ENCODE measurements at regions not wholly inside any gene's neighbourhood (a gene's known extent, or its start where the extent isn't known, plus 50 kb on each side); places are given as distances from the start of the nearest gene placed in this dataset.

- Histone ChIP-seq H3K27ac (no peak overlapping the region), H3K4me1 (peaks cover 3 to 12% of the 10 kb centered on the region in 2 donors), H3K9me3 (no peaks in the 10 kb centered on the region), H3K4me3 (no peak overlapping the region), H3K27me3 (no peaks in the 10 kb centered on the region), H3K36me3 (no peaks in the 10 kb centered on the region)
- TF ChIP-seq CTCF (IDR thresholded peaks at IDR 0.05): no peak
- intact Hi-C loops (cut with DNase I): no loop called here
- DNase-seq (no peak), ATAC-seq (no peak)
These were observed 348.7 kb downstream of the ETS1 start for GRCh38 chr11:128238521-128239265.

- Histone ChIP-seq H3K9me3 (no peaks in the 10 kb centered on the region), H3K27ac (no peak overlapping the region), H3K27me3 (no peaks in the 10 kb centered on the region), H3K36me3 (no peaks in the 10 kb centered on the region), H3K4me1 (peaks cover 3 to 12% of the 10 kb centered on the region in 2 donors), H3K4me3 (no peak overlapping the region)
- ATAC-seq (no peak), DNase-seq (peak in 1 of 4 donors; percentile 67)
- intact Hi-C loops (cut with DNase I): no loop called here
- TF ChIP-seq CTCF (IDR thresholded peaks at IDR 0.05): no peak
These were observed 350.6 kb downstream of the ETS1 start for GRCh38 chr11:128236506-128237498.

- DNase-seq (no peak), ATAC-seq (peak; percentile 58)
- Histone ChIP-seq H3K36me3 (no peaks in the 10 kb centered on the region), H3K27me3 (no peaks in the 10 kb centered on the region), H3K27ac (peak overlapping the region; percentile 15 to 18), H3K4me1 (peaks cover 3 to 12% of the 10 kb centered on the region in 2 donors), H3K9me3 (no peaks in the 10 kb centered on the region), H3K4me3 (no peak overlapping the region)
- no peak for TF ChIP-seq CTCF (IDR thresholded peaks at IDR 0.05)
- intact Hi-C loops (cut with DNase I): no loop called here
These were observed 351.4 kb downstream of the ETS1 start for GRCh38 chr11:128235958-128236357.

GRCh38 chr11:128235426-128235825, 351.9 kb downstream of the ETS1 start:
- intact Hi-C loops (cut with DNase I): no loop called here
- DNase-seq (peak in 1 of 4 donors; percentile 57), ATAC-seq (peak; percentile 87)
- no peaks in the 10 kb centered on the region for H3K36me3 ChIP-seq
- H3K27ac ChIP-seq: peak overlapping the region; percentile 15 to 18
- no peaks in the 10 kb centered on the region for H3K9me3 ChIP-seq
- peaks cover 3 to 12% of the 10 kb centered on the region in 2 donors for H3K4me1 ChIP-seq
- no peak overlapping the region for H3K4me3 ChIP-seq
- H3K27me3 ChIP-seq: no peaks in the 10 kb centered on the region
- TF ChIP-seq CTCF (IDR thresholded peaks at IDR 0.05): no peak

GRCh38 chr11:128234143-128234542, 353.2 kb downstream of the ETS1 start:
- Histone ChIP-seq H3K27ac (no peak overlapping the region), H3K27me3 (no peaks in the 10 kb centered on the region), H3K4me3 (no peak overlapping the region), H3K9me3 (no peaks in the 10 kb centered on the region), H3K4me1 (peaks cover 3 to 12% of the 10 kb centered on the region in 2 donors), H3K36me3 (no peaks in the 10 kb centered on the region)
- TF ChIP-seq CTCF (IDR thresholded peaks at IDR 0.05): no peak
- intact Hi-C loops (cut with DNase I): no loop called here
- ATAC-seq (no peak), DNase-seq (no peak)
